Activated CD4-positive, alpha-beta T cell treated with anti-CD3 and anti-CD28 coated beads, Interleukin-10, Interleukin-2, amounts not matched to agents 100 ng/mL and 50 ng/mL, durations not matched to agents 16 hours and 8 hours (primary cell): ENCODE measurements at regions not wholly inside any gene's neighbourhood (a gene's known extent, or its start where the extent isn't known, plus 50 kb on each side); places are given as distances from the start of the nearest gene placed in this dataset.

Source experiments
- DNase-seq: peaks from one replicate; pipeline ENCODE4 v3.0.0-alpha.2; 2020

- DNase-seq, result no peak
Measured at GRCh38 chr9:4382722-4383317, 83.0 kb upstream of the GLIS3 start.

GRCh38 chr9:4381744-4382143 is 81.9 kb upstream of the GLIS3 start:
- no peak for DNase-seq

- DNase-seq, result no peak
Measured at GRCh38 chr9:4380406-4380805, 80.5 kb upstream of the GLIS3 start.

GRCh38 chr9:4375424-4376200 is 75.7 kb upstream of the GLIS3 start:
- DNase-seq, result no peak

GRCh38 chr9:4371108-4371507 is 71.2 kb upstream of the GLIS3 start:
- DNase-seq, result no peak

GRCh38 chr9:4370501-4370900 is 70.6 kb upstream of the GLIS3 start:
- no peak for DNase-seq

GRCh38 chr9:4366591-4367330 is 66.9 kb upstream of the GLIS3 start:
- peak; percentile 41 for DNase-seq

GRCh38 chr9:4365055-4365454 is 65.2 kb upstream of the GLIS3 start:
- DNase-seq, result no peak

- no peak for DNase-seq
Measured at GRCh38 chr9:4362281-4362680, 62.4 kb upstream of the GLIS3 start.

- DNase-seq, result no peak
Measured at GRCh38 chr9:4359016-4359415, 59.1 kb upstream of the GLIS3 start.

- DNase-seq, result no peak
Measured at GRCh38 chr9:4357929-4358328, 58.1 kb upstream of the GLIS3 start.

GRCh38 chr9:4356306-4356705 is 56.4 kb upstream of the GLIS3 start:
- no peak for DNase-seq

GRCh38 chr9:4353236-4353635 is 53.4 kb upstream of the GLIS3 start:
- DNase-seq, result no peak

- no peak for DNase-seq
Measured at GRCh38 chr9:4349816-4350418, 50.0 kb upstream of the GLIS3 start.
